Peyer's patch (tissue), 4 donors: ENCODE measurements at regions not wholly inside any gene's neighbourhood (a gene's known extent, or its start where the extent isn't known, plus 50 kb on each side); places are given as distances from the start of the nearest gene placed in this dataset.

Source experiments
- DNase-seq, 3 donors: peaks; one replicate each; pipeline ENCODE4 v3.0.0-alpha.2; 2017 to 2019
- H3K27ac ChIP-seq, 4 donors: fragments of 200-600 bp; sonication (generic); one replicate each; pipeline ENCODE4 v1.5.1; 2016 to 2019
- H3K27me3 ChIP-seq, 2 donors: fragments of 200-600 bp; sonication (generic); one replicate each; pipeline ENCODE4 v1.5.1; 2019
- H3K36me3 ChIP-seq, 3 donors: fragments of 200-600 bp; sonication (generic); one replicate each; pipeline ENCODE4 v1.5.1; 2016 to 2019
- H3K4me1 ChIP-seq, 4 donors: fragments of 200-600 bp; sonication (generic); one replicate each; pipeline ENCODE4 v1.5.1; 2016 to 2019
- H3K4me3 ChIP-seq, 4 donors: fragments of 200-600 bp; sonication (generic); 1 replicate in 3 of 4; 2 replicates in 1 of 4; pipeline ENCODE4 v1.5.1; 2016 to 2019; ENCODE audit warnings: mild to moderate bottlenecking in 1 of 4
- H3K9me3 ChIP-seq, 4 donors: fragments of 200-600 bp; sonication (generic); one replicate each; pipeline ENCODE4 v1.5.1; 2016 to 2019; ENCODE audit warnings: mild to moderate bottlenecking in 1 of 4
- POLR2A ChIP-seq, 2 donors: fragments of 450-650 bp; IDR thresholded peaks; one replicate each; pipeline ENCODE4 v1.5.1; 2017; ENCODE audit warnings: antibody characterized with exemption in 2 of 2, mild to moderate bottlenecking in 2 of 2, moderate library complexity in 2 of 2
- TF ChIP-seq, protein P1 (sequence below), 6 experiments: fragments of 450-650 bp in 4 of 6; fragments of 200-600 bp in 2 of 6; sonication (generic) in 1 of 6; IDR thresholded peaks; one replicate each; pipeline ENCODE4 v1.5.1; 2017 to 2019; ENCODE audit warnings: antibody characterized with exemption in 6 of 6, mild to moderate bottlenecking in 3 of 6, moderate library complexity in 1 of 6

- Histone ChIP-seq H3K27ac (no peak overlapping the region), H3K9me3 (no peaks in the 10 kb centered on the region), H3K27me3 (no peaks in the 10 kb centered on the region), H3K4me3 (no peak overlapping the region), H3K4me1 (no peaks in the 10 kb centered on the region), H3K36me3 (no peaks in the 10 kb centered on the region)
- TF ChIP-seq POLR2A (IDR thresholded peaks at IDR 0.05) = no peak
- TF ChIP-seq, protein P1, sequence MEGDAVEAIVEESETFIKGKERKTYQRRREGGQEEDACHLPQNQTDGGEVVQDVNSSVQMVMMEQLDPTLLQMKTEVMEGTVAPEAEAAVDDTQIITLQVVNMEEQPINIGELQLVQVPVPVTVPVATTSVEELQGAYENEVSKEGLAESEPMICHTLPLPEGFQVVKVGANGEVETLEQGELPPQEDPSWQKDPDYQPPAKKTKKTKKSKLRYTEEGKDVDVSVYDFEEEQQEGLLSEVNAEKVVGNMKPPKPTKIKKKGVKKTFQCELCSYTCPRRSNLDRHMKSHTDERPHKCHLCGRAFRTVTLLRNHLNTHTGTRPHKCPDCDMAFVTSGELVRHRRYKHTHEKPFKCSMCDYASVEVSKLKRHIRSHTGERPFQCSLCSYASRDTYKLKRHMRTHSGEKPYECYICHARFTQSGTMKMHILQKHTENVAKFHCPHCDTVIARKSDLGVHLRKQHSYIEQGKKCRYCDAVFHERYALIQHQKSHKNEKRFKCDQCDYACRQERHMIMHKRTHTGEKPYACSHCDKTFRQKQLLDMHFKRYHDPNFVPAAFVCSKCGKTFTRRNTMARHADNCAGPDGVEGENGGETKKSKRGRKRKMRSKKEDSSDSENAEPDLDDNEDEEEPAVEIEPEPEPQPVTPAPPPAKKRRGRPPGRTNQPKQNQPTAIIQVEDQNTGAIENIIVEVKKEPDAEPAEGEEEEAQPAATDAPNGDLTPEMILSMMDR (IDR thresholded peaks at IDR 0.05) = no peak
- DNase-seq = no peak
These were observed 105.9 kb upstream of the CARMIL1 start for GRCh38 chr6:25173246-25173645.

GRCh38 chr6:25173951-25174474, 105.2 kb upstream of the CARMIL1 start:
- Histone ChIP-seq H3K36me3 (no peaks in the 10 kb centered on the region), H3K4me3 (no peak overlapping the region), H3K4me1 (no peaks in the 10 kb centered on the region), H3K27ac (no peak overlapping the region), H3K9me3 (no peaks in the 10 kb centered on the region), H3K27me3 (no peaks in the 10 kb centered on the region)
- TF ChIP-seq, protein P1 (IDR thresholded peaks at IDR 0.05) = no peak
- no peak for TF ChIP-seq POLR2A (IDR thresholded peaks at IDR 0.05)
- DNase-seq = no peak

- H3K27ac ChIP-seq = no peak overlapping the region
- no peaks in the 10 kb centered on the region for H3K4me1 ChIP-seq
- no peak for DNase-seq
- TF ChIP-seq, protein P1 (IDR thresholded peaks at IDR 0.05) = no peak
- no peak for TF ChIP-seq POLR2A (IDR thresholded peaks at IDR 0.05)
- no peaks in the 10 kb centered on the region for H3K9me3 ChIP-seq
- no peak overlapping the region for H3K4me3 ChIP-seq
- no peaks in the 10 kb centered on the region for H3K36me3 ChIP-seq
- no peaks in the 10 kb centered on the region for H3K27me3 ChIP-seq
These were observed 104.5 kb upstream of the CARMIL1 start for GRCh38 chr6:25174678-25175077.

DNA sequence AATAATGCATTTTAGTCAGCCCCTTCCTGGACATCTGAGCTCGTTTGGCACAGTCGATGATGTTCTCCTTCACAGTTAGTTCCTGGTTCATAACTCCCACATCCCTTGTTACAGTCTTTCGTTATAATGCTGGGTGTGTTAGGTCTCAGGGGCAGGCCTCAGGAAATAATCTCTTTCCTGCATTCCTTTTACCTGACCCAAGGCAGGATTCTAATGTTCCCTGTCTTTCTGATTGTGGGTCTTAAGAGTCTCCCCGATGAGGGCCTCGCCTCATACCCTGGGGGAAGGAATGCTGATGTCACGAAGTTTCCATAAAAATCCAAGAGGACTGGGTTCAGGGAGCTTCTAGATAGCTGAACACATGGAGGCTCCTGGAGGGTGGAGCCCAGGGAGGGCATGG, 104.0 kb upstream of the CARMIL1 start:
- Histone ChIP-seq H3K9me3 (no peaks in the 10 kb centered on the region), H3K36me3 (no peaks in the 10 kb centered on the region), H3K27me3 (no peaks in the 10 kb centered on the region), H3K4me3 (no peak overlapping the region), H3K4me1 (no peaks in the 10 kb centered on the region), H3K27ac (no peak overlapping the region)
- DNase-seq = no peak
- TF ChIP-seq, protein P1 (IDR thresholded peaks at IDR 0.05) = no peak
- no peak for TF ChIP-seq POLR2A (IDR thresholded peaks at IDR 0.05)

DNA sequence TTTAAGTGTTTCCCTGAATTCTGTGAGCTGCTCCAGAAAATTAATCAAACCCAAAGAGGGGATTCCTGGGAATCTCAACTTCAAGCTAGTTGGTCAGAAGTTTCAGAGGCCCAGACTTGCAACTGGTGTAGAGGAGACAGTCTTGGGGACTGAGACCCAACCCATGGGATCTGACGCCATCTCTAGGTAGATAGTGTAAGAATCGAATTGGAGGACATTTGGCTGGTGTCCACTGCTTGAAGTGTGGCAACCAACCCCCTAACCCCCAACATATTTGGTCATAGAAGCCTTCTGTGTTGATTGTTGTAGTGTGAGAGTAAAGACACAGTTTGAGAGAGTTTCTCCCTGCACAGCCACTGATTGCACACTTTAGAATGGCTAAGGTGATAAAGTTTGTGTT, 103.5 kb upstream of the CARMIL1 start:
- no peak for TF ChIP-seq POLR2A (IDR thresholded peaks at IDR 0.05)
- TF ChIP-seq, protein P1 (IDR thresholded peaks at IDR 0.05) = no peak
- DNase-seq = no peak
- no peaks in the 10 kb centered on the region for H3K9me3 ChIP-seq
- no peaks in the 10 kb centered on the region for H3K4me1 ChIP-seq
- H3K27me3 ChIP-seq = no peaks in the 10 kb centered on the region
- H3K36me3 ChIP-seq = no peaks in the 10 kb centered on the region
- no peak overlapping the region for H3K4me3 ChIP-seq
- H3K27ac ChIP-seq = no peak overlapping the region

DNA sequence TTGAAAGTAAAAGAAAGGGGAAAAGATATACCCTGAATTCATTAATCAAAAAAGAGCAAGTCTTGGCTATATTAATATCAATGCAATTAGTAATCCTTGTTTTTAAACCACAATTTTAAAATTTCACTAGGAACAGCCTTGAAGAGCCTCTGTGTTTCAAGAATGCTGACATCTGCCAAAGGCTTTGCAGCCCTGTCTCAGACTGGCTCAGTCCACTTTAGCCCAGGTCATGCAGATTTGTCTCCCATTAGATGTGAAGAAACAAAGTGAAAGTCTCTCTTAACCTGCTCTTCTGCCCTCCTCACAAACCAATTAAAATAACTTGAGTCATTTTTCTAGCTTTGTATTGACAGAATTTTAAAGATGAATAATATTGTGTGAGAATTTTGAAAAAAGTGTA, 102.7 kb upstream of the CARMIL1 start:
- Histone ChIP-seq H3K27me3 (no peaks in the 10 kb centered on the region), H3K36me3 (no peaks in the 10 kb centered on the region), H3K4me1 (no peaks in the 10 kb centered on the region), H3K27ac (no peak overlapping the region), H3K9me3 (no peaks in the 10 kb centered on the region), H3K4me3 (no peak overlapping the region)
- DNase-seq = no peak
- no peak for TF ChIP-seq POLR2A (IDR thresholded peaks at IDR 0.05)
- TF ChIP-seq, protein P1 (IDR thresholded peaks at IDR 0.05) = no peak
